Stimulated activated CD4-positive, alpha-beta T cell treated with anti-CD3 and anti-CD28 coated beads, Interleukin-4, amount 100 ng/mL, for 4 hours (primary cell): ENCODE measurements at regions not wholly inside any gene's neighbourhood (a gene's known extent, or its start where the extent isn't known, plus 50 kb on each side); places are given as distances from the start of the nearest gene placed in this dataset.
A peak's percentile ranks its signal among the peaks of the same experiment; 100 is the strongest.
"Not testable (repeated sequence)": the region's sequence is repeated elsewhere in the genome, so short reads cannot be mapped to it uniquely, and the experiment has no call there.

Experiments used
- DNase-seq, 2 experiments: peaks; one replicate each; pipeline ENCODE4 v3.0.0-alpha.2; 2020

GRCh38 chr22:40094485-40094884 is 83.2 kb upstream of the TNRC6B start:
- DNase-seq: no peak

GRCh38 chr22:40099887-40100286 is 77.8 kb upstream of the TNRC6B start:
- not testable (repeated sequence) for DNase-seq

- no peak for DNase-seq
These were observed 72.0 kb upstream of the TNRC6B start for GRCh38 chr22:40105755-40106154.

GRCh38 chr22:40107244-40107643 is 70.5 kb upstream of the TNRC6B start:
- no peak for DNase-seq

GRCh38 chr22:40107851-40108378 is 69.8 kb upstream of the TNRC6B start:
- peak; percentile 8 to 34 for DNase-seq

GRCh38 chr22:40108396-40108795 is 69.3 kb upstream of the TNRC6B start:
- DNase-seq: no peak

- not testable (repeated sequence) for DNase-seq
These were observed 68.8 kb upstream of the TNRC6B start for GRCh38 chr22:40108926-40109325.

GRCh38 chr22:40111451-40111850 is 66.3 kb upstream of the TNRC6B start:
- no peak for DNase-seq

GRCh38 chr22:40112595-40112994 is 65.1 kb upstream of the TNRC6B start:
- no peak for DNase-seq

- DNase-seq: no peak
These were observed 64.0 kb upstream of the TNRC6B start for GRCh38 chr22:40113696-40114095.

- DNase-seq: no peak
These were observed 63.3 kb upstream of the TNRC6B start for GRCh38 chr22:40114411-40114810.

- DNase-seq: peak in 1 of 2 experiments; percentile 22
These were observed 61.1 kb upstream of the TNRC6B start for GRCh38 chr22:40116496-40117200.

GRCh38 chr22:40118979-40119378 is 58.7 kb upstream of the TNRC6B start:
- DNase-seq: no peak

GRCh38 chr22:40120848-40121247 is 56.9 kb upstream of the TNRC6B start:
- no peak for DNase-seq

- no peak for DNase-seq
These were observed 56.3 kb upstream of the TNRC6B start for GRCh38 chr22:40121461-40121860.

- DNase-seq: no peak
These were observed 54.9 kb upstream of the TNRC6B start for GRCh38 chr22:40122792-40123191.

- no peak for DNase-seq
These were observed 54.3 kb upstream of the TNRC6B start for GRCh38 chr22:40123387-40123786.
